Inflammatory macrophage treated with lipopolysaccharide for 1 hour (primary cell): ENCODE measurements at regions not wholly inside any gene's neighbourhood (a gene's known extent, or its start where the extent isn't known, plus 50 kb on each side); places are given as distances from the start of the nearest gene placed in this dataset.

Experiments
- DNase-seq, 2 donors: peaks; one replicate each; pipeline ENCODE4 v3.0.0-alpha.2; 2020 to 2022

GRCh38 chr13:33373624-33374023 is 88.1 kb upstream of the STARD13 start:
- no peak for DNase-seq

GRCh38 chr13:33375421-33375820 is 89.9 kb upstream of the STARD13 start:
- peak in 1 of 2 donors; percentile 9 for DNase-seq

- DNase-seq, result no peak
Measured at GRCh38 chr13:33376212-33376611, 90.7 kb upstream of the STARD13 start.

GRCh38 chr13:33377411-33377810 is 91.9 kb upstream of the STARD13 start:
- DNase-seq, result no peak

GRCh38 chr13:33377825-33378224 is 92.3 kb upstream of the STARD13 start:
- DNase-seq, result no peak

GRCh38 chr13:33379608-33380007 is 94.1 kb upstream of the STARD13 start:
- DNase-seq, result no peak

GRCh38 chr13:33380487-33381079 is 95.0 kb upstream of the STARD13 start:
- no peak for DNase-seq

- DNase-seq, result no peak
Measured at GRCh38 chr13:33381180-33381579, 95.6 kb upstream of the STARD13 start.

- no peak for DNase-seq
Measured at GRCh38 chr13:33381906-33382305, 96.4 kb upstream of the STARD13 start.

- DNase-seq, result no peak
Measured at GRCh38 chr13:33383724-33384577, 98.4 kb upstream of the STARD13 start.

- DNase-seq, result no peak
Measured at GRCh38 chr13:33388286-33388998, 102.9 kb upstream of the STARD13 start.

GRCh38 chr13:33392794-33393405 is 107.3 kb upstream of the STARD13 start:
- DNase-seq, result no peak

GRCh38 chr13:33394294-33394932 is 108.9 kb upstream of the STARD13 start:
- DNase-seq, result no peak

- DNase-seq, result no peak
Measured at GRCh38 chr13:33401238-33401637, 115.7 kb upstream of the STARD13 start.

- no peak for DNase-seq
Measured at GRCh38 chr13:33402975-33403374, 117.4 kb upstream of the STARD13 start.

GRCh38 chr13:33403807-33404362 is 118.3 kb upstream of the STARD13 start:
- DNase-seq, result no peak

- DNase-seq, result no peak
Measured at GRCh38 chr13:33405371-33405770, 119.8 kb upstream of the STARD13 start.

GRCh38 chr13:33409673-33410510 is 124.3 kb upstream of the STARD13 start:
- no peak for DNase-seq

GRCh38 chr13:33410619-33411018 is 125.1 kb upstream of the STARD13 start:
- no peak for DNase-seq

- no peak for DNase-seq
Measured at GRCh38 chr13:33411312-33411711, 125.8 kb upstream of the STARD13 start.

- no peak for DNase-seq
Measured at GRCh38 chr13:33415822-33416221, 130.3 kb upstream of the STARD13 start.
